Mesodermal cell (in vitro differentiated cells): ENCODE measurements at regions not wholly inside any gene's neighbourhood (a gene's known extent, or its start where the extent isn't known, plus 50 kb on each side); places are given as distances from the start of the nearest gene placed in this dataset.

Experiments
- H3K27ac ChIP-seq: 2 replicates; pipeline ENCODE4 v1.7.0; 2013; ENCODE audit warnings: mild to moderate bottlenecking, low read depth, low read length, moderate library complexity; ENCODE audit not compliant: severe bottlenecking
- H3K36me3 ChIP-seq: 2 replicates; pipeline ENCODE4 v1.7.1; 2013; ENCODE audit warnings: mild to moderate bottlenecking, low read length, moderate library complexity; ENCODE audit not compliant: control insufficient read depth, insufficient read depth
- H3K4me1 ChIP-seq: one replicate; pipeline ENCODE4 v1.7.1; 2013; ENCODE audit warnings: mild to moderate bottlenecking, low read length; ENCODE audit not compliant: insufficient read depth, control insufficient read depth, poor library complexity, severe bottlenecking
- H3K4me3 ChIP-seq: 2 replicates; pipeline ENCODE4 v1.7.0; 2013; ENCODE audit warnings: low read length, control low read depth, mild to moderate bottlenecking; ENCODE audit not compliant: insufficient read depth, poor library complexity, severe bottlenecking; ENCODE audit errors: extremely low read depth
- H3K9me3 ChIP-seq: 2 replicates; pipeline ENCODE4 v1.7.1; 2013; ENCODE audit warnings: mild to moderate bottlenecking, low read length, moderate library complexity; ENCODE audit not compliant: control insufficient read depth
- WGBS, 2 experiments: methylation state at CpG; one replicate each; pipeline ENCODE4 v1.1.5; 2013; ENCODE audit warnings: missing lambda C conversion rate in 2 of 2; ENCODE audit not compliant: insufficient coverage in 2 of 2; 5-methylcytosine and 5-hydroxymethylcytosine counted together

GRCh38 chr3:117710501-117710900 lies 1000.9 kb downstream of the TUSC7 start:
- no CpG with 5 or more reads among the region's 1 CpG for WGBS, 2 experiments
- no peak overlapping the region for H3K27ac ChIP-seq
- H3K36me3 ChIP-seq: no peaks in the 10 kb centered on the region
- no peaks in the 10 kb centered on the region for H3K9me3 ChIP-seq
- peaks cover 6% of the 10 kb centered on the region for H3K4me1 ChIP-seq
- H3K4me3 ChIP-seq: no peak overlapping the region

GRCh38 chr3:117719316-117719926 lies 1009.8 kb downstream of the TUSC7 start:
- Histone ChIP-seq H3K36me3 (no peaks in the 10 kb centered on the region), H3K9me3 (no peaks in the 10 kb centered on the region), H3K4me1 (no peaks in the 10 kb centered on the region), H3K27ac (no peak overlapping the region), H3K4me3 (no peak overlapping the region)
- WGBS, 2 experiments: no CpG with 5 or more reads among the region's 2 CpGs

DNA sequence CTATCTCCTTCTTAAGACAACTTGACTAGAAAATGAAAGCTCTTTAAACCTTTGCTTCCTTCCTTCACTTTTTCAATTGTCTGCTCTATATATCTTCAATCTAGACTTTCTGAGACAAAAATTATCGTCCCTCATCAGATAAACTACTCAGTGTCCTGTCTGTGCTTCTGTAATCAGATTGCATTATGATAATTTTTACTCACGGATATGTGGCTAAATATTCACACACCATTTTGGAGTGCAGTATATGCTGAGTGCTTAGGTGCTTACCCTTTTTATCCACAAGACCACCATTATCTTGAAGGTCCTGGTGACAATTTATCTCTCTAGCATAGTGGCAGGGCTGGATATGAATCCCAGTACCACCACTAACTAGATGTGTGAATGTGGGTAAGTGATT lies 1012.3 kb downstream of the TUSC7 start:
- Histone ChIP-seq H3K27ac (no peak overlapping the region), H3K9me3 (no peaks in the 10 kb centered on the region), H3K4me1 (no peaks in the 10 kb centered on the region), H3K36me3 (no peaks in the 10 kb centered on the region), H3K4me3 (no peak overlapping the region)
- WGBS, 2 experiments: no CpG with 5 or more reads among the region's 2 CpGs

DNA sequence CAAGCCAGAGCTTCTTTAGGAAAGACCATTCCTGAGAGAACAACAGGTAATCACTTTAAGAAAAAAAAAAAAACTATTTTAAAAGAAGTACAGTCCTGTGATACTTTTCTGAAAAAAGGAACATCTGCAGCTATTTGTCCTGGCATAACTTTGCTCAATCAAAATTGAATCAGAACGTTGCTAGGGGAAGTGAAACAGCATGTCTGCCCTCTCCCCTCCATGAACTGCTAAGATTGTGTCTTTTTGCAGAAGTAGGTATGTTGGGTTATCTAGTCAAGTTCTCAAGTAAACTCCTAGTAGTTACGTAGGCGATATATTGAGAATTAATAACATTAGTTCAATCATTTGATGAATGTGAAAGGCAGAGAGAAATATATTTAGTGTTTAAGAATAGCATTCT lies 1013.3 kb downstream of the TUSC7 start:
- Histone ChIP-seq H3K9me3 (no peaks in the 10 kb centered on the region), H3K27ac (no peak overlapping the region), H3K4me1 (no peaks in the 10 kb centered on the region), H3K36me3 (no peaks in the 10 kb centered on the region), H3K4me3 (no peak overlapping the region)
- WGBS, 2 experiments: 93% methylated on average over 1 of the region's 3 CpGs; no CpG with 5 or more reads in 1 of the 2 experiments

DNA sequence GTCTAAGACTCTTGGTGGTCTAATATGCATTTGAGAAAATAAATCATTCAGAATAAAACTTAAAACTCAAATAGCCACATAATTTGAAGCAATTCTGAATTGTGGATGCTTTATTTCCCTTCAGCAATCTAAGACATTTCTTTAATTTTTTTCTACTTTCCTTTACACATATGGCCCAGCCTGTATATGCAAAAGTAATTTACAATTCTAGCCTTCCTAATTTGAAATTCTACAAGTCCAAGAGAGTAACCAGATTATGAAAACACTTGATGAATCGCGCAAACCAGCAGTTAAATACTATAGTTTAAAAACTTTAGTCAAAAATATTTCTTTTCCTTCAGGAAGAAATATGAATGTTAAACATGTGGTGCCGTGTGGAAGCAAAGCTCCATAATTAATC lies 1014.2 kb downstream of the TUSC7 start:
- no peak overlapping the region for H3K27ac ChIP-seq
- no peaks in the 10 kb centered on the region for H3K36me3 ChIP-seq
- WGBS, 2 experiments: no CpG with 5 or more reads among the region's 3 CpGs
- no peaks in the 10 kb centered on the region for H3K9me3 ChIP-seq
- no peaks in the 10 kb centered on the region for H3K4me1 ChIP-seq
- no peak overlapping the region for H3K4me3 ChIP-seq

- WGBS, 2 experiments: 100% methylated on average over 1 to 2 of the region's 4 CpGs
These were observed 1015.7 kb downstream of the TUSC7 start for GRCh38 chr3:117725314-117725713.

DNA sequence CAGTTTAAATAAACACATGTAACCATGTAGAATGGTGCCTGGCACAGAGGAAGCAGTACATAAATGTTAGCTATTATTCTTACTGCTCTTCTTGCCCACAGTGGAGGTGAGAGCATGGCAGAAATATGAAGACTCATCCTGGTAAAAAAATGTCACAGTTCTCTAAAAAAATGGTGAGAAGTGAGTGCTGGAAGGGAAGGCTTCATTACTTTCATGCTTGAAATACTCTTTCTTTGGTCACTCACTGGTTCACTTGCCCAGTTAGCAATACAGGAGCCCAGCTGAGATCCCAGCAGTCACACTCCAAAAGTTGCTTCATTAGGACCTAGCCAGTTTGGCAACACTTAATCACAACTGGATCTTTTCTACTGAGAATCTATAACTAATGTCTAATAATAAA lies 1017.2 kb downstream of the TUSC7 start:
- Histone ChIP-seq H3K36me3 (no peaks in the 10 kb centered on the region), H3K4me3 (no peak overlapping the region), H3K9me3 (no peaks in the 10 kb centered on the region), H3K4me1 (no peaks in the 10 kb centered on the region), H3K27ac (no peak overlapping the region)

More at GRCh38 chr3:117725314-117725713, 1015.7 kb downstream of the TUSC7 start:
- H3K36me3 ChIP-seq: no peaks in the 10 kb centered on the region
- no peak overlapping the region for H3K4me3 ChIP-seq
- H3K4me1 ChIP-seq: no peaks in the 10 kb centered on the region
- H3K27ac ChIP-seq: no peak overlapping the region
- H3K9me3 ChIP-seq: no peaks in the 10 kb centered on the region

DNA sequence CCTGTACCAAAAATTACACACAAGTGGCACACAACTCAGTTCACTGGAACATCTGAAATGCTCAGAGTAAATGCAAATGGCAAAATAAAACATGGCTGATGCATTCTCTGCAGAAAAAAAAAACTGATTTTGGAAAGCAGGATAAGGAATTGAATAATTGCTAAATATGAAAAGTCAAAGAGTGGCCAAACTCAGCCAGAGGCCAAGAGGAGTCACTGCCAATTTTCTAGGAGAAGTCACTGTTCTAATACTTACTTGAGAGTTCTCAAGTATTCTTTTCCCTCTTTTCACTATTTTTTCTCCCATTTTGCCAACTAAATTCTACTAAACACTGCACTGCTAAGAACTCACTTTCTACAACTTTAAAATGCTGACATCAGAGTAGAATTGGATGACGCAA lies 1018.6 kb downstream of the TUSC7 start:
- no peaks in the 10 kb centered on the region for H3K9me3 ChIP-seq
- no peaks in the 10 kb centered on the region for H3K36me3 ChIP-seq
- WGBS, 2 experiments: no CpG with 5 or more reads among the region's 1 CpG
- no peak overlapping the region for H3K4me3 ChIP-seq
- no peak overlapping the region for H3K27ac ChIP-seq
- no peaks in the 10 kb centered on the region for H3K4me1 ChIP-seq

GRCh38 chr3:117734496-117734895 lies 1024.9 kb downstream of the TUSC7 start:
- Histone ChIP-seq H3K36me3 (no peaks in the 10 kb centered on the region), H3K4me1 (no peaks in the 10 kb centered on the region), H3K27ac (no peak overlapping the region), H3K9me3 (no peaks in the 10 kb centered on the region), H3K4me3 (no peak overlapping the region)
- no CpG with 5 or more reads among the region's 3 CpGs for WGBS, 2 experiments

GRCh38 chr3:117735481-117736101 lies 1026.0 kb downstream of the TUSC7 start:
- no peak overlapping the region for H3K27ac ChIP-seq
- H3K36me3 ChIP-seq: no peaks in the 10 kb centered on the region
- WGBS, 2 experiments: 64 to 76% methylated on average over 2 of the region's 2 CpGs
- H3K4me3 ChIP-seq: no peak overlapping the region
- H3K9me3 ChIP-seq: no peaks in the 10 kb centered on the region
- H3K4me1 ChIP-seq: no peaks in the 10 kb centered on the region

DNA sequence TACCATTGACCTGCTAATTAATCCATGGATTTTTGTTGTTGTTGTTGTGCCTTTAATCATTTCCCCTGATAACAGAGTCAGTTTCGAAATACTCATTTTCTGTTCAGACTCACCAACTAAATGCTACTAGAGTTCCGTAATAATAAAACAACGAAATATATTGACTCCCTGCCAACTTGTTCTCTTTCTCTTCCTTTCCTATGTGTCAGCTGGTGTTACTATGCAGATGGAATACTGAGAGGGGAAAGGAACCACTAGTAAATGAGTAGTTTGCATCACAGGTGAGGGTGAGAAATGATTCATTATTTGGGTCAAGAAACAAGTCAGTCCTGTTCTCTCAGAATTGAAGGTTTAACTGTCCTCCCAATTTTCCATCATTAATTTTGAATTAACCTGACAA lies 1027.3 kb downstream of the TUSC7 start:
- no peak overlapping the region for H3K4me3 ChIP-seq
- no CpG with 5 or more reads among the region's 3 CpGs for WGBS, 2 experiments
- H3K9me3 ChIP-seq: no peaks in the 10 kb centered on the region
- H3K4me1 ChIP-seq: no peaks in the 10 kb centered on the region
- H3K27ac ChIP-seq: no peak overlapping the region
- H3K36me3 ChIP-seq: no peaks in the 10 kb centered on the region
